ENCODE measurements at regions not wholly inside any gene's neighbourhood (a gene's known extent, or its start where the extent isn't known, plus 50 kb on each side); places are given as distances from the start of the nearest gene placed in this dataset.

DNA sequence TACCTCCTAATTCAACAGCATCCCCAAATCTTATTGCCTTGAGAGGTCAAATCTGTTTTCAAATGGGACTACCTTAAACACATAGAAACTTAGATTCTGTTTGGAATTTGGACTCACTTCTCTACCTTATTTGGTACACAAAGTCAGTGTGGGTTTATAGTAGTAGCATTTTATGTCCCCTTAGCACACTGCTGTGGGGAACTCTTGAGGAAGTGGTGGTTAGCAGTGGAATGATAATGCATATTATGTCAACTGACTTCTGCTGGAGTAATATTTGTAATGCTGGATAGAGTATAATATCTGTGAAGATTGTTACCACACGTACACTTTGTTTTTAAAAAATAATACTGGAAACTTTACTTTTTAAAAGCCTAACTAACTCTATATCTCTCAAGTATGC, 386.3 kb downstream of the NDFIP2 start:
- TF ChIP-seq, protein P1, sequence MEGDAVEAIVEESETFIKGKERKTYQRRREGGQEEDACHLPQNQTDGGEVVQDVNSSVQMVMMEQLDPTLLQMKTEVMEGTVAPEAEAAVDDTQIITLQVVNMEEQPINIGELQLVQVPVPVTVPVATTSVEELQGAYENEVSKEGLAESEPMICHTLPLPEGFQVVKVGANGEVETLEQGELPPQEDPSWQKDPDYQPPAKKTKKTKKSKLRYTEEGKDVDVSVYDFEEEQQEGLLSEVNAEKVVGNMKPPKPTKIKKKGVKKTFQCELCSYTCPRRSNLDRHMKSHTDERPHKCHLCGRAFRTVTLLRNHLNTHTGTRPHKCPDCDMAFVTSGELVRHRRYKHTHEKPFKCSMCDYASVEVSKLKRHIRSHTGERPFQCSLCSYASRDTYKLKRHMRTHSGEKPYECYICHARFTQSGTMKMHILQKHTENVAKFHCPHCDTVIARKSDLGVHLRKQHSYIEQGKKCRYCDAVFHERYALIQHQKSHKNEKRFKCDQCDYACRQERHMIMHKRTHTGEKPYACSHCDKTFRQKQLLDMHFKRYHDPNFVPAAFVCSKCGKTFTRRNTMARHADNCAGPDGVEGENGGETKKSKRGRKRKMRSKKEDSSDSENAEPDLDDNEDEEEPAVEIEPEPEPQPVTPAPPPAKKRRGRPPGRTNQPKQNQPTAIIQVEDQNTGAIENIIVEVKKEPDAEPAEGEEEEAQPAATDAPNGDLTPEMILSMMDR (IDR thresholded peaks at IDR 0.05): no peak
- no peak for TF ChIP-seq POLR2AphosphoS5 (IDR thresholded peaks at IDR 0.05)
- no peak for TF ChIP-seq POLR2A (IDR thresholded peaks at IDR 0.05)

Measured in gastroesophageal sphincter (tissue), 3 donors.